Loucy (cell line): ENCODE measurements at regions not wholly inside any gene's neighbourhood (a gene's known extent, or its start where the extent isn't known, plus 50 kb on each side); places are given as distances from the start of the nearest gene placed in this dataset.

ENCODE experiments used
- H2AFZ ChIP-seq: fragments of 200-600 bp; sonication (generic); 2 replicates; pipeline ENCODE4 v1.6.0; 2016; ENCODE audit warnings: antibody characterized with exemption, mild to moderate bottlenecking, low read length, moderate library complexity
- H3F3A ChIP-seq: fragments of 200-600 bp; 2 replicates; pipeline ENCODE4 v1.6.0; 2016; ENCODE audit warnings: antibody characterized with exemption, low read depth, mild to moderate bottlenecking
- H3K27me3 ChIP-seq: fragments of 200-600 bp; sonication (generic); 2 replicates; pipeline ENCODE4 v1.6.1; 2014; ENCODE audit warnings: low read length, mild to moderate bottlenecking; ENCODE audit not compliant: insufficient read depth, poor library complexity, severe bottlenecking
- H3K36me3 ChIP-seq: fragments of 200-600 bp; sonication (generic); 2 replicates; pipeline ENCODE4 v1.6.1; 2016; ENCODE audit warnings: low read length; ENCODE audit not compliant: insufficient read depth
- H3K4me1 ChIP-seq: fragments of 200-600 bp; sonication (generic); 2 replicates; pipeline ENCODE4 v1.5.1; 2014; ENCODE audit warnings: low read length, mild to moderate bottlenecking; ENCODE audit not compliant: insufficient read depth, poor library complexity, severe bottlenecking
- H3K4me2 ChIP-seq: fragments of 200-600 bp; sonication (generic); 2 replicates; pipeline ENCODE4 v1.6.0; 2014; ENCODE audit warnings: antibody characterized with exemption, low read length, low read depth, mild to moderate bottlenecking; ENCODE audit not compliant: poor library complexity, severe bottlenecking
- H3K4me3 ChIP-seq: fragments of 200-600 bp; sonication (generic); 2 replicates; pipeline ENCODE4 v1.5.1; 2014; ENCODE audit warnings: low read length, mild to moderate bottlenecking, mixed read lengths; ENCODE audit not compliant: poor library complexity, severe bottlenecking
- H3K79me2 ChIP-seq: fragments of 200-600 bp; sonication (generic); 2 replicates; pipeline ENCODE4 v1.6.1; 2014; ENCODE audit warnings: low read length; ENCODE audit not compliant: insufficient read depth
- H3K9ac ChIP-seq: fragments of 200-600 bp; sonication (generic); 2 replicates; pipeline ENCODE4 v1.6.0; 2014; ENCODE audit warnings: mild to moderate bottlenecking, low read depth, low read length, moderate library complexity; ENCODE audit not compliant: poor library complexity, severe bottlenecking
- H3K9me2 ChIP-seq: fragments of 200-600 bp; sonication (generic); replicated peaks from 2 replicates; pipeline ENCODE4 v1.6.1; 2016; ENCODE audit warnings: low read depth, low read length, mixed read lengths
- H3K9me3 ChIP-seq: fragments of 200-600 bp; sonication (generic); 2 replicates; pipeline ENCODE4 v1.6.1; 2014; ENCODE audit warnings: mild to moderate bottlenecking, antibody characterized with exemption, low read length, low read depth; ENCODE audit not compliant: insufficient read depth
- H4K20me1 ChIP-seq: fragments of 200-600 bp; sonication (generic); 2 replicates; pipeline ENCODE4 v1.6.0; 2014; ENCODE audit warnings: antibody characterized with exemption, low read length, mild to moderate bottlenecking; ENCODE audit not compliant: insufficient read depth, poor library complexity, severe bottlenecking
- CTCF ChIP-seq: fragments of 200-600 bp; sonication (generic); conservative IDR thresholded peaks from 2 replicates; pipeline ENCODE4 v1.5.1; 2014; ENCODE audit warnings: mild to moderate bottlenecking, antibody characterized with exemption, low read length
- EZH2phosphoT487 ChIP-seq: fragments of 200-600 bp; IDR thresholded peaks from 2 replicates; pipeline ENCODE4 v1.6.1; 2018; ENCODE audit warnings: antibody characterized with exemption, mild to moderate bottlenecking, moderate library complexity, borderline replicate concordance

- Histone ChIP-seq H3K79me2 (no peaks in the 10 kb centered on the region), H3K4me3 (no peak overlapping the region), H2AFZ (no peak overlapping the region), H3K9me3 (no peaks in the 10 kb centered on the region), H3K9ac (no peak overlapping the region), H3K4me1 (no peaks in the 10 kb centered on the region), H3K27me3 (no peaks in the 10 kb centered on the region), H3K9me2 (no peaks in the 10 kb centered on the region), H3F3A (no peaks in the 10 kb centered on the region), H3K4me2 (no peak overlapping the region), H3K36me3 (no peaks in the 10 kb centered on the region), H4K20me1 (no peaks in the 10 kb centered on the region)
- TF ChIP-seq CTCF (peak; percentile 59), EZH2phosphoT487 (no peak)
These were observed 485.8 kb upstream of the CADM1 start for GRCh38 chr11:115990004-115990447.

GRCh38 chr11:115985896-115986295, 481.7 kb upstream of the CADM1 start:
- no peaks in the 10 kb centered on the region for H3K79me2 ChIP-seq
- no peaks in the 10 kb centered on the region; the same call in 1 of the 2 replicates for H3K9me3 ChIP-seq
- H3F3A ChIP-seq = no peaks in the 10 kb centered on the region
- H3K4me2 ChIP-seq = no peak overlapping the region
- no peaks in the 10 kb centered on the region for H4K20me1 ChIP-seq
- no peaks in the 10 kb centered on the region for H3K36me3 ChIP-seq
- no peak overlapping the region for H2AFZ ChIP-seq
- no peaks in the 10 kb centered on the region for H3K9me2 ChIP-seq
- no peaks in the 10 kb centered on the region for H3K27me3 ChIP-seq
- no peaks in the 10 kb centered on the region for H3K4me1 ChIP-seq
- H3K4me3 ChIP-seq = no peak overlapping the region
- no peak overlapping the region for H3K9ac ChIP-seq
- no peak for TF ChIP-seq CTCF
- no peak for TF ChIP-seq EZH2phosphoT487

GRCh38 chr11:115984228-115984627, 480.0 kb upstream of the CADM1 start:
- H3K4me1 ChIP-seq = no peaks in the 10 kb centered on the region
- no peak overlapping the region for H3K4me3 ChIP-seq
- H4K20me1 ChIP-seq = no peaks in the 10 kb centered on the region
- no peak overlapping the region for H2AFZ ChIP-seq
- H3K9me3 ChIP-seq = no peaks in the 10 kb centered on the region; the same call in 1 of the 2 replicates
- TF ChIP-seq EZH2phosphoT487 = no peak
- TF ChIP-seq CTCF = no peak
- no peak overlapping the region for H3K9ac ChIP-seq
- no peaks in the 10 kb centered on the region for H3K9me2 ChIP-seq
- no peak overlapping the region for H3K4me2 ChIP-seq
- no peaks in the 10 kb centered on the region for H3K79me2 ChIP-seq
- H3K36me3 ChIP-seq = no peaks in the 10 kb centered on the region
- H3K27me3 ChIP-seq = no peaks in the 10 kb centered on the region
- H3F3A ChIP-seq = no peaks in the 10 kb centered on the region
